ENCODE measurements at regions not wholly inside any gene's neighbourhood (a gene's known extent, or its start where the extent isn't known, plus 50 kb on each side); places are given as distances from the start of the nearest gene placed in this dataset.

- TF ChIP-seq CTCF (IDR thresholded peaks at IDR 0.05; ENCODE audit: extremely low read depth, insufficient read depth, missing control alignments) = no peak
- no peak for DNase-seq (ENCODE audit: low spot score)
- in situ Hi-C loops (cut with MboI; ENCODE audit: low pct_unique_long_range_greater_than_20kb, low sequenced_read_pairs, unreplicated experiment) = no loop called here
Measured at GRCh38 chr15:96066852-96067495, 263.5 kb upstream of the NR2F2 start.

GRCh38 chr15:96067677-96068076, 262.8 kb upstream of the NR2F2 start:
- no peak for DNase-seq (ENCODE audit: low spot score)
- no peak for TF ChIP-seq CTCF (IDR thresholded peaks at IDR 0.05; ENCODE audit: extremely low read depth, insufficient read depth, missing control alignments)
- in situ Hi-C loops (cut with MboI; ENCODE audit: low pct_unique_long_range_greater_than_20kb, low sequenced_read_pairs, unreplicated experiment) = no loop called here

GRCh38 chr15:96068897-96069296, 261.6 kb upstream of the NR2F2 start:
- TF ChIP-seq CTCF (IDR thresholded peaks at IDR 0.05; ENCODE audit: extremely low read depth, insufficient read depth, missing control alignments) = no peak
- in situ Hi-C loops (cut with MboI; ENCODE audit: low pct_unique_long_range_greater_than_20kb, low sequenced_read_pairs, unreplicated experiment) = no loop called here

GRCh38 chr15:96070636-96071035, 259.9 kb upstream of the NR2F2 start:
- no peak for TF ChIP-seq CTCF (IDR thresholded peaks at IDR 0.05; ENCODE audit: extremely low read depth, insufficient read depth, missing control alignments)
- in situ Hi-C loops (cut with MboI; ENCODE audit: low pct_unique_long_range_greater_than_20kb, low sequenced_read_pairs, unreplicated experiment) = no loop called here
- DNase-seq (ENCODE audit: low spot score) = no peak

More at GRCh38 chr15:96068897-96069296, 261.6 kb upstream of the NR2F2 start:
- no peak for DNase-seq (ENCODE audit: low spot score)

GRCh38 chr15:96072821-96073220, 257.7 kb upstream of the NR2F2 start:
- no peak for DNase-seq (ENCODE audit: low spot score)
- in situ Hi-C loops (cut with MboI; ENCODE audit: low pct_unique_long_range_greater_than_20kb, low sequenced_read_pairs, unreplicated experiment) = no loop called here
- TF ChIP-seq CTCF (IDR thresholded peaks at IDR 0.05; ENCODE audit: extremely low read depth, insufficient read depth, missing control alignments) = no peak

GRCh38 chr15:96073908-96074307, 256.6 kb upstream of the NR2F2 start:
- DNase-seq (ENCODE audit: low spot score) = no peak
- no peak for TF ChIP-seq CTCF (IDR thresholded peaks at IDR 0.05; ENCODE audit: extremely low read depth, insufficient read depth, missing control alignments)
- in situ Hi-C loops (cut with MboI; ENCODE audit: low pct_unique_long_range_greater_than_20kb, low sequenced_read_pairs, unreplicated experiment) = no loop called here
